Endometrial microvascular endothelial cells (primary cell): ENCODE measurements at regions not wholly inside any gene's neighbourhood (a gene's known extent, or its start where the extent isn't known, plus 50 kb on each side); places are given as distances from the start of the nearest gene placed in this dataset.

Source experiments
- in situ Hi-C: cut with HindIII; loops from 2 replicates; pipeline ENCODE4 v1.10.0; 2017; ENCODE audit warnings: low sequenced_read_pairs, low pct_unique_long_range_greater_than_20kb; ENCODE audit errors: inconsistent ontology term

DNA sequence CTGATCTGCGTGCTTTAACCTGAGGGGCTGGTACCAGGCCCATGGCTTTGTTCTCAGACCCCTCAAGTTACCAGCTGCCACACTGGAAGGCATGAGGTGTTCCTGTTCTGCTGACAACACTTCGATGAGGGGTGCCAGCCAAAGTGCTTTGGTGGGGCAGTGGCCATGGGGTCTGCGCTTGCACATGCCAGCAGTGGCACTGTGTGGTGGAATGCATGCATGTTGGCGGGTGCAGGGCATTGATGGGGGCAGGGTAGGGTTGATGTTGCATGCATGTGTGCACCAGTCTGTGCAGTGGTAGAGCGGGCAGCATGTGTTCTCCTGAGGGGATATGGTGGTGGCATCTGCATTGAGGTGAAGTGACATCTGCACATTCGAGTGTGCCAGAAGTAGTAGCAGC lies 497.0 kb downstream of the SQOR start:
- in situ Hi-C loops: no loop called here

GRCh38 chr15:46137443-46137842 lies 502.6 kb downstream of the SQOR start:
- in situ Hi-C loops: no loop called here

DNA sequence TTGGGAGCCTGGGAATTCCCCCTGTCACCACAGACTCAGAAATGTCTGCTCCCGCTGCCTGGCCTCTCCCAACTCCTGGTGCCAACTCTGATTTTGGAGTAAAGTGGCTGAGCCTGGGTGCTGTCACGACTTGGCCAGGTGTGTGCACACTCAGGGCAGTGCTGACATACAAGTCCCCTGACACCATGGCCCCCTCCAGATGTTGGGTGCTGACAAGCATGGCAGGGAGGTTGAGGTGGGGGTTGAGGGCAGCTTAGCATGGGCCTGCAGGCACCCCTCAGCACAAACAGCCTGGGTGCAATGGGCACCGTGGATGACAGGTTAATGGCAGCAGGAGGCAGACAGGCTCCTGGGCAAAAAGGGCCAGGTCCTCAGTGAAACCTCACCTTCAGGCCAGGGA lies 511.2 kb downstream of the SQOR start:
- in situ Hi-C loops: no loop called here

- in situ Hi-C loops: no loop called here
Observed at GRCh38 chr15:46146915-46147314, 512.1 kb downstream of the SQOR start.

- in situ Hi-C loops: no loop called here
Observed at GRCh38 chr15:46151786-46152185, 517.0 kb downstream of the SQOR start.

GRCh38 chr15:46166750-46167149 lies 531.9 kb downstream of the SQOR start:
- in situ Hi-C loops: no loop called here

- in situ Hi-C loops: no loop called here
Observed at GRCh38 chr15:46170326-46170725, 535.5 kb downstream of the SQOR start.

DNA sequence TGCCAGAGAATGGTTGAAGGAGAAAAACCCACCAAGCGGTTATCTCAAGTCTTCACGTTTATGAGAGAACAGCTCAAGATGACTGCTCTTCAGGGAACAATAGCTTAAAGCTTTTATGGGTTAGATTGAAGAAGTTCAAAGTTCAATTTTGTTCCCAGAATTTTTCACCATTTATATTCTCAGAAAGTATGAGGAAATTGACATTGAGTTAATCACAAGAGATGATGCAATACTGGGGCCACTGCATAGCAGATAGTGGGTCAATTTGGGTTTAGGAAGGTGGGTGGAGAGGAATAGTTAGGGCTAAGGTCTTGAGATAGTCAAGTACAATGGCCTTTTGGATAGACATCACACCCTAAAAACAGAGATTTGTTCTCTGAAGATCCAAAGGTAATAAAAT lies 539.3 kb downstream of the SQOR start:
- in situ Hi-C loops: no loop called here

DNA sequence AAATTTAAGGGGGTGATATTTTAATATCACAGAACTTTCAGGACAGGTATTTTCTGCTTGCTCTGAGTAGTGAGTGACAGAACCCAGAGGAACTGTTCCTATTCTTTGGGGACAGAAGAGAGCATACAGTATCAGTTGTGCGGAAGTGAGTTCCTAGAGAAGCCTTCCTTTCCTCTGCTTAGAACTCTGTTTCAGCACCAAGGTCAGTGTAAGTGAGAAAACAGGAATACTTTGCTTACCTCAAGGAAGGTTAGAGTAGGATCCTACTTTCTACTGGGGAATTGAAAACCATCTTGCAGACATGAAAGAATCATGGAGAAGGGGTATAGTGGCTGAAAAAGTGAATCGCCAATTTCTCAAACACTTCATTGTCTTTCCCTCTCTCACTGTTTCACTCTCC lies 542.4 kb downstream of the SQOR start:
- in situ Hi-C loops: no loop called here

- in situ Hi-C loops: no loop called here
Observed at GRCh38 chr15:46178138-46178537, 543.3 kb downstream of the SQOR start.

DNA sequence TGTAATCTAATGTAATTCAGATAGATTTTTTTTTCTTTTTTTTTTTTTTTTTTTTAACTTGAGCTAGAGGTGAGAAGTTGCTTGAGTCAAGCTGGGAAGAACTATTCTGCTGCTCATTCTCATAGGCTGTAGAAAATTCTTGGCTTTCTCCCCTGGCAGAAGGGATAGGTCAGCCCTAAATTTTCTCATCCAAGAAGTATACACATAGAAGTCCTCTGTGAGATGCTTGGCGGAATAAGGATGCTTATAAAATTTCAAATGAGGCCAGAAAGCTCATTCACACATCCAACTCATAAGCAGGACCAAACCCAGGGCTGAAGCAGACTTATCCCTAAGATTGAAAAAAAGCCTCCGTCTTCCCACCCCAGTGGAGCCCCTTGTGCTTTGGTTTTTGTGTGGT lies 572.5 kb downstream of the SQOR start:
- in situ Hi-C loops: no loop called here

DNA sequence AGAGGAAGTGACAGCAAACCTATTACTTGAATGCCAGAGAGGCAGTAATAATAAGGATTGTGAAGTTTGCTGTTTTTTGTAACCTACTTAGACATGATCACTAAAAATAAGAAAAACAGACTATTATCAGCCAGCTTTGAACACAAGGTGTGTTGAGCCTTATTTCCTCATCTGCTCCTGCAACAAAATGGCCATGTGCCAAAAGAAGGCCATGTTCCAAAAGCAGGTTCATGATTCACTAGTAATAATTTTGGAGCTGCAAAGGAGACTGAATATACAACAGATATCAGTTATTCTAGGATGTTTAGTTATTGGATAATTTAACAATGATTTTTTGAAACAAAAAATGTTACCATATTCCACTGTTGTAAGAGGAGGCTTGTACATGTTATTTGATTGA lies 578.7 kb downstream of the SQOR start:
- in situ Hi-C loops: no loop called here

- in situ Hi-C loops: no loop called here
Observed at GRCh38 chr15:46222826-46223225, 588.0 kb downstream of the SQOR start.

GRCh38 chr15:46229263-46229662 lies 594.4 kb downstream of the SQOR start:
- in situ Hi-C loops: no loop called here

DNA sequence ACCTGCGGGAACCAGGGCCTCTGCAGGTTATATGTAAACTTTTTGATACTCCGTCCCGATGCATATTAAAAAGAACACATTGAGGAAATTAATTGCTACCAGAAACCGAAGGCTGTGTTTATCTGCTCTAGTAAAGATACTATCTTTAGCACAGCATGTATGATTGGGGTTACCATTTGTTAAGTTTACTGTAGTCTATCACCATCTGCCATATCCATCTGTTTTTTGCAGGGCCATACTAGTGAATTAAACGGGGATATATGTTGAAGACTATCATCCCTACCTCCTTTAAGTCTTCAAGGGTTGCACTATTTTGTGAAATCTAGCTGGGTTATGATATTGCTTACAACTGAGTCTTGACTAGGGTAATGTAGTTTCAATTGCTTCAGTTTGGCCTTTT lies 597.0 kb downstream of the SQOR start:
- in situ Hi-C loops: no loop called here

DNA sequence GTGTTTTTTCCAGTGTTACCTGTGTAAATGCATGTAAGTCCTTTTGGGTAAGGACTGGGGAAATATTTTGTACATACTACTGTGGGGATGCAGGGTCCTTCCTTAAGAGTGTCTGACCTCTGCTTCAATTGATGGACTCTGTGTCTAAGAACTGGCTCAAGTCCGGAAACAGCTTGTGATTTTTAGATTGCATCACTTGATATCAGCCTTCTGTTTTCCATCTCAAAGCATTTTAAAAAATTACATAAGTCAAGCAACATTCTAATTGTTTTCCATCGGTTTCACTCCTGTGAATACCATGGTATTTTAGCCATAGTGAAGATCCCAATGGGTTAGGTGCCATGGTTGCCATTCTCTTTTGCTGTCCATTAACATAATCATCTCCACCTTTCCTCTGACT lies 597.6 kb downstream of the SQOR start:
- in situ Hi-C loops: no loop called here

GRCh38 chr15:46242935-46243334 lies 608.1 kb downstream of the SQOR start:
- in situ Hi-C loops: no loop called here

DNA sequence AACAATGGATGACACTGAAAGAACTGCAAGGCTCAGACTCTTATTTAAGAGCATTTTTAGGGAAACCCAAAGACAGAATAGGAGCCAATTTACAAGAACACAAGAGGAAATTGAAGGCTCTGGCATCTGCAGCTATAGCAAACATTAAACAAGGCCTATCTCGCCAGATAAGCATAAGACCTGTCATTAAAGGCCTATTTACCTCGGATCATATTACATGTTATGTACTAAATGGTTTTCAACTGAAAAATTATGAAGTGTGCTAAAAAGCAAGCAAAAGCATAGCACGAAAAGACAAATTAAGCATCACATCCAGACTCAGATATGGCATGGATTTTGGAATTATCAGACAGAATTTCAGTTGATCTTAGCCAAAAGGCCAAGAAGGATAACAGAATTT lies 617.1 kb downstream of the SQOR start:
- in situ Hi-C loops: no loop called here

- in situ Hi-C loops: no loop called here
Observed at GRCh38 chr15:46258056-46258455, 623.2 kb downstream of the SQOR start.

DNA sequence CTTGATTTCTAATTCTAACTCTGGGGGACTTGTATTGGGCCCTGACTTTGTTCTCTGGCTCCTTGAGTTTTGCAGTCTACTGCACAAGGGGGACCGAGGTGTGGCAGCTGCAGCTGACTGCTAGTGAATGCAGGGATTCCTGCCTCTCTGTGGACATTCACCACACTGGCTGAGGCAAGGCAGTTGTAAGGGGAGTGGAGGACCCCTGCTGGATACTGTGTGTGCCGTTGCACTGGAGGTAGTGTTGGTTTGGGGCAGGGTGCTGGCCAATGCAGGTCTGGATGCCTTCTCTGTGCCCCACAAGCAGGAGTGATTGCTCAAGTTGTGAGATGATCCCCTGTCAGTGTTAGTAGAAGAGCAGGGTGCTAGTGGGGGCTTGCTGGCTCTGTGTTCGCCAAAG lies 626.1 kb downstream of the SQOR start:
- in situ Hi-C loops: no loop called here

GRCh38 chr15:46265664-46266347 lies 631.0 kb downstream of the SQOR start:
- in situ Hi-C loops: no loop called here
